Stomach (tissue), 4 donors: ENCODE measurements at regions not wholly inside any gene's neighbourhood (a gene's known extent, or its start where the extent isn't known, plus 50 kb on each side); places are given as distances from the start of the nearest gene placed in this dataset.

Source experiments
- EP300 ChIP-seq: sonication (generic); formaldehyde crosslinking; IDR thresholded peaks from one replicate; pipeline ENCODE4 v1.6.1; 2017; ENCODE audit warnings: antibody characterized with exemption
- POLR2A ChIP-seq, 4 donors: fragments of 450-650 bp; IDR thresholded peaks; one replicate each; pipeline ENCODE4 v1.6.1; 2016; ENCODE audit warnings: antibody characterized with exemption in 4 of 4, control low read depth in 2 of 4, mild to moderate bottlenecking in 1 of 4, moderate library complexity in 1 of 4
- POLR2AphosphoS5 ChIP-seq, 3 donors: sonication (generic); formaldehyde crosslinking; IDR thresholded peaks; one replicate each; pipeline ENCODE4 v1.6.1; 2016; ENCODE audit warnings: antibody characterized with exemption in 3 of 3
- TF ChIP-seq, protein P1 (sequence below), 7 experiments: fragments of 450-650 bp in 4 of 7; fragments of 200-600 bp in 3 of 7; sonication (generic) in 3 of 7; IDR thresholded peaks; one replicate each; pipeline ENCODE4 v1.5.1; 2016 to 2019; ENCODE audit warnings: antibody characterized with exemption in 7 of 7, control low read depth in 2 of 7, mild to moderate bottlenecking in 1 of 7

DNA sequence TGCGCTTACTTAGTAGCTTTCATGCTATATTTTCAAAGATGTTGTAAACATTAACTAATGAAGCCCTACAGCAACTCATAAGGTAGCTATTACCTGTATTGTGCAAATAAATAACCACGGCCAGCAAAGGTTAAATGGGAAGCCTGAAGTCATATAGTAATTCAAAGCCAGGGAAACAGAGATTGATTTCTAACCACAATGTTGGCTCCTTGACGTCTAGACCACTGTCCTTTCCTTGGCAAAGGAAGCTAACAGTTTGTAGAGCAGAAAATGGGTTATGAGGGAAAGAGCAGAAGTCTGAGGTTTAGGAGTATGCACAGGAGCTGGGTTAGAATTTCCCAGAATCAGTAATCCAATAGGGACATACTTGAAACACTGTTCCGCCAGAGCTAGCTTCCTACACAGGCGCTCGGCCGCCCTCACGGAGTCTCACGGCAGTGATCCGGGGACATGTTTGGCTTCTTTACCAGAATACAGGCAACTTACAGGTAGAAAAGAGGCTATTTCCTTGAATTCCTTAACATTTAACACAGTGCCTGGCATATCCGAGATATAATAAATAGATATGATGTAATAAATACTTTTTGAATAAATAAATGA is 298.8 kb upstream of the LYPLAL1 start:
- TF ChIP-seq, protein P1, sequence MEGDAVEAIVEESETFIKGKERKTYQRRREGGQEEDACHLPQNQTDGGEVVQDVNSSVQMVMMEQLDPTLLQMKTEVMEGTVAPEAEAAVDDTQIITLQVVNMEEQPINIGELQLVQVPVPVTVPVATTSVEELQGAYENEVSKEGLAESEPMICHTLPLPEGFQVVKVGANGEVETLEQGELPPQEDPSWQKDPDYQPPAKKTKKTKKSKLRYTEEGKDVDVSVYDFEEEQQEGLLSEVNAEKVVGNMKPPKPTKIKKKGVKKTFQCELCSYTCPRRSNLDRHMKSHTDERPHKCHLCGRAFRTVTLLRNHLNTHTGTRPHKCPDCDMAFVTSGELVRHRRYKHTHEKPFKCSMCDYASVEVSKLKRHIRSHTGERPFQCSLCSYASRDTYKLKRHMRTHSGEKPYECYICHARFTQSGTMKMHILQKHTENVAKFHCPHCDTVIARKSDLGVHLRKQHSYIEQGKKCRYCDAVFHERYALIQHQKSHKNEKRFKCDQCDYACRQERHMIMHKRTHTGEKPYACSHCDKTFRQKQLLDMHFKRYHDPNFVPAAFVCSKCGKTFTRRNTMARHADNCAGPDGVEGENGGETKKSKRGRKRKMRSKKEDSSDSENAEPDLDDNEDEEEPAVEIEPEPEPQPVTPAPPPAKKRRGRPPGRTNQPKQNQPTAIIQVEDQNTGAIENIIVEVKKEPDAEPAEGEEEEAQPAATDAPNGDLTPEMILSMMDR (IDR thresholded peaks at IDR 0.05) = no peak
- TF ChIP-seq POLR2A (IDR thresholded peaks at IDR 0.05) = no peak
- no peak for TF ChIP-seq POLR2AphosphoS5 (IDR thresholded peaks at IDR 0.05)
- TF ChIP-seq EP300 = no peak
